Fibroblast of gingiva (primary cell): ENCODE measurements at regions not wholly inside any gene's neighbourhood (a gene's known extent, or its start where the extent isn't known, plus 50 kb on each side); places are given as distances from the start of the nearest gene placed in this dataset.

ENCODE experiments used
- DNase-seq: peaks from one replicate; pipeline ENCODE4 v3.0.0-alpha.2; 2011; ENCODE audit warnings: low read depth

DNA sequence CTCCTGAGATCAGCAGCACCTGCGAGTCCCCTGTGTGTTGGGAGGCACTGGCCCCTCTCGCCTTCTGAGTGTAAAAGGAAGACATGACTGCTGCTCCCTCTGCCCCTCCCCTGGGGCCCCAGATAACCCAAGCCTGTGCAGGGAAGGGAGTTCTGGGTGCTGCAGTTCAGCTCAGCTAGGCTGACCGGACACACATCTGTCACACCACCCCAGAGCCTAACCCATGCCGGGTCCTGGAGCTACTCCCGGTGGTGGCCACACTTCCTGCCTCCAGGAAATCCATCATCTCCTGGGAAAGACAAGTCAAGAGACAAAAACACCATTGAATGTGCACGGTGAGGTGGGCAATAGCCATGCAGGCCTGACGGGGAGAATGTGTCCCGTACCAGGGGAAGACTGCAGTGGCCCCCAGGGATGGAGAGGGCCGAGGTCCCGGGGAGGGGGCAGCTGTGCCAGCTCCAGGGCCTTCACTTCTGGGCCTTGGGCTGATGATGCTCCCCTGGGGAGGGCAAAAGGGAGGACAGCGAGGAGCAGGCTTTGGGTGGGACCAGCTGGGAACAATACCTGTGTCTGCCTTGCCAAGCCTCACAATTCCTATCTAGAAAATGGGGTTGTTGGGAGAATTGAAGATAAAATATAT, 210.6 kb downstream of the TFCP2L1 start:
- no peak for DNase-seq

DNA sequence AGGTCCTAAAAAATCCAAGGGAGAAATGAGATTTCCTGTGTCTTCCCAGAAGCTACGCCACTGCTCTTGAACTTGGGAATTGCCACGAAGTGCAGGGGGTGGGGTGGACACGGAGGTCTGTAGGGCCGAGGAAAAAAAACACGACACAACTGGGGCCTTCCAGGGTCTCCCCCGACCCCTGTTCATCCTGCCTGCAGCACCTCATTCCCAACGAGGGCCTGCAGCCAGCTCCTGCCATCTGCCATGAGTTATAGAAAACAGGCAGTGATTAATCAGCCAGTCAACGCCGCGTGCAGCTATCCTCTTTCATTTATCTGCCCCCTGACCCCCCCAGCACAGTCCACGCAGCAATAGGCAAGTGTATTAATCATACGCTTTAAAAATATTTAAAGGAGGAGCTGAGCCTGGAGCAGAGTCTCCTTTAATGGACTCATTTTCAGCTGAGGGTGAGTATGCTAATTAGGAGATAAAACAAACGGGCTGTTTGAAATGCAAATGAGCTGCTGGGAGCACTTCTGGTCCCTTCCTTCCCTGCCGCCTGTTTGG, 209.9 kb downstream of the TFCP2L1 start:
- peak; percentile 81 for DNase-seq

DNA sequence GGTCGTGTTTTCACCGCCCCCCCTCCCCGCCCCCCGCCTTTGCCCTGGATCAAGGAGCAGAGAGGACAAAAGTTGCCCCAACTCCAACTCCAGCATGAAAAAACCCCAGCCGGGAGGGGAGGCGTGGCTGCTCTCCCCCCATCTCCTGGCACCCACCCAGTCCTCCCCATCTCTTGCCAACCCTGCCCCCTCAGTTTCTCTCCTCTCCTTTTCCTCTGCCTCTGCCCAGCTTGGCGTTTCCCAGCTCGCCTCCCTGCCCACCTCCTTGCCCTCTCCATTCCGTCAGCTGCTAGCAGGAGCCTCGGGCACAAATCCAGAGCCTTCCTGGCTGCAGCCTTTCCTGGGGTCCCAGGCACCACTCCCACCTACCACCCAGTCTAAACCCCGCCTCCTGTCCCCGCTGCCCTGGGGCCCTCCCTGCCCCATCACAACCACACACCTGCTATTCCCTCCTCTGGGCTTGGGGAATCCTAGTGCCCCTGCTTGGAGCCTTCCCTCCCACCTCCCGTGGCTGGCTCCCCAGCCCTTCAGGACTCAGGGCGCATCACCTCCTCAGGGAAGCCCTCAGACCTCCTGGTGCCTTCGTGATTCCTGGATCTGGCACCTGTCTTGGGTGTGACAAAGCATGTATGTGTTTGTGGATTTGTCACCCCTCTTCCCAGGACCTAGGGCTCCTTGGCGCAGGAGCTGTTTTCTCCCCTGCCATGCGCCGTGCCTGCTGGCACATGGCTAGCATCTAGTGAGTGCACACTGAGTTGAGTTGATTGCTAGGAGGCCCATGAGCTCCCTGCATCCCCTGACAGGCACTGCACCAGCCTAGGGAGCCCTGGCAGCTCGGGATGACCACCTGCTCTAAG, 209.1 kb downstream of the TFCP2L1 start:
- no peak for DNase-seq

DNA sequence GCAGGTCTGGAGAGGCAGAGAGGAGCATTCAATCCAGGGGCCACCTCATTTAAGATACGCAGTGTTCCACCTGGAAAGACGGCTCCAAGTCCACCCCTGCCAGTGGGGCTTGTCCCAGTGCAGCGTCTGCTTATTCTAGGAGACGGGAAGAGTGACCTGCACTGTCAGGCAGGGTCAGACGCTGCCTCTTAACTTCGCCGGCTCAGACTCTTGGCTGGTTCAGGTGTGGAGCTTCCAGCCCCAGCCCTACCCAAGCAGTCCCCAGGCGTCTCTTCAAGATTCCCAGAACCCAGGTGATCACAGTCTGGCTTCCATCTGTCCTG, 208.5 kb downstream of the TFCP2L1 start:
- DNase-seq, result no peak

DNA sequence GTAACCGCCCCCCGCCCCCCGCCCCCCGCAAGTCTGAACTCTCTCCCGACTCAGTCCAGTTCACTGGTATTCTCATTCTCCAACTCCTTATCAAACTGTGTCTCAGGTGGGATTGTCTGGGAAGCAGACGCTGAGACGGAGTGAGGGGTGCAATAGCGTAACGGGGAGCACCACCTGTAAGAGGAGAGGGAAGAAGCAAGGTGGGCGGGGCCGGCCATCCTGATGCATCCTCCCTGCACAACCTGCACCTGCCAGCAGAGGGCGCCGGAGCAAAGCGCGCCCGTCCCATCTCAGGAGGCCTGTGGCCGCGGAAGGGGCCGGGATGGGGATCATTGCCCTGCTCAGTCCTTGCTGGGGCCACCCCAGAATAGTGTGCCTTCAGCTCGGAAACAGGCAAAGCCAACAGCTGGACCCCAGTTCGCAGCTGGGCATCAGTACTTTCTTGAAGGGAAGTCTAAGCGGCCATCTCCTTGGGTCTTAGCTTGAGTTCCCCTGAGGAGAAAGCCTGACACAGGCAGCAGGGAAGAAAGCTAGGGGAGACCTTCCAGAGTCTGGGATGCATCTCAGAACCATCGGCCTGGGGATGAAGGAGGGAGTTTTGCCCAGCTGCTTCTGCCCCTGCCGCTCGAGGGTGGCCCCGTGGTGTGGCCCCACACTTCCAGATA, 208.0 kb downstream of the TFCP2L1 start:
- no peak for DNase-seq

DNA sequence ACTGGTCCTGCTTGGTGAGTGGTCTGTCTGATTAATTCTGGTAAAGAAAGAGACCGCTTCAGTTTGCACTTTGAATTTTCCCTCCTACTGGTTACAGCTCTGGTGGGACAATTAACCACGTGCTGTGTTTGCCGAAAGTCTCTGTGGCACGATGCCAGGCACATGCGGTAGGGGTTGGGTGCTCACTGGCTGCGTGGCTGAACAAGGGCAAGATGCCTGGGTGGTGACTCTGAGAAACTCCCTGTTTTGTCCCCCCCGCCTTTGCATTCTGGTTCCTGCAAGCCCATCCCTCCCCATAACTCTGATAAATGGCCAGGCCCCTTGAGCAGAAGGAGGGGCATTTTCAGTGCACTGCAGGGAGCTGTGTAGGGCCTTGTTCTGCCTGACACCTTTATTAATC, 206.1 kb downstream of the TFCP2L1 start:
- no peak for DNase-seq

DNA sequence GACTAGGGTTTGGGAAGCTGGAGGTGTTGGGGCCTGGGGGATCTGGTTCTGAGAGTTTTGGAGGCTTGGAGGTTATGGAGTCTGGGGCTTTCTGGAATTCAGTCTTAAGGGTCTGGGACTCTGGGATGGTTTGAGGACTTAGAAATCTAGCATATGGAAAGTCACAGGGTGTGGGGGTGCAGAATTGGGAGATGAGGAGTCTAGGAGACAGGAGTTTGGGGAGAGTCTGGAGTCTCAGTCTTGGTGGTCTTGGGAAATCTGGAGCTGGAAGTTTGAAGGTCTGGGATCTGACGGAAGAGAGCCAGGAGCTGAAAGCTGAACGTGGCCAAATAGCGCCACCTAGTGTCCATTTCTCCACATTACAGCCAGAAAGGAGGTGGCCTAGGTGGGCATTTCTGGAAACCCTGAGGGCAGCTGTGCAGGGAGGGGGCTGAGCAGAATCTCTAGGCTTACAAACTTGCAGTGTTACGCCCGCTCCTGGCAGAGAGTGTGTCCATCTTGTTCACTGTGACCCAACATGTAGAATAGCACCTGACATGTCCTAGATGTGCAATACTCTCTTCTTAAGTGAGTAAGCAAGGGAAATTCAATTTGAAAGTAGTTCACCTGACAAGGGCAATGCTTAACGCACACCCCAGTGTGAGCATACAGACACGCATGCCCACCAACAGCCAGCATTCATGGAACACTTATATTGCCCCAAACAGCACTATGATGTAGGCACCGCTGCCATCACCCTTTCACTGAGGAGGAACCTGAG, 204.8 kb downstream of the TFCP2L1 start:
- peak; percentile 10 for DNase-seq

DNA sequence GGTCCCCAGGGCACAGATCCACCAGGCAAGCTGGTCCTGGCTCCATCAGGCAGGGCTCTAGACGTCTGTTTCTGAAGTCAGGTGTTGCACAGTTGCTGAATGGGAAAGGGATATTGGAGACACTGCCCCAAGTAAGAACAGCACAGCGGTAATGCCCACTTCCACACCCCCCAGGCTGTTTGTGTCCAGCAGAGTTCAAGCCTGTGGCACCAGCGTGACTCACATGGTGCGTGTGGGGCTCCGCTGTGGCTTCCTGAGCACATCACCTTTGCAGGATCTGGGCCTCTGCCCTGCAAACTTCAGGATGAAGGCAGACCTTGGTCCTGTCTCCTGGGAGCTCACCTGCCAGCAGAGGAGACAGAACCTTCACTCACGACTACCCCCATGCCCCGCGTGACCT, 203.3 kb downstream of the TFCP2L1 start:
- DNase-seq, result no peak

DNA sequence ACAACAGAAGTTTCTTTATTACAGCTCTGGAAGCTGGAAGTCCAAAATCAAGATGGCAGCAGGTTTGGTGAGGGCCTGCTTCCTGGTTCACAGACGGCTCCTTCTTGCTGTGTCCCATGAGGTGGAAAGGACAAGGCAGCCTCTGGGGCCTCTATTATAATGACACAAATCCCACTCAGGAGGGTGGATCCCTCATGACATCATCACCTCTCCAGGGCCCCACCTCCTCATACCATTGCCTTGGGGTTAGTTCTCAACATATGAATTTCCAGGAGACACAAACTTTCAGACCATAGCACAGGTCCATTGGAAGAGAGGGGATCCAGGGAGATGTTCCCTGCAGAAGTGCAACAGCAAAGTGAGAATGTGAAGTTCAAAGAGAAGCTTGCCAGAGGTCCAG, 202.8 kb downstream of the TFCP2L1 start:
- DNase-seq, result no peak

DNA sequence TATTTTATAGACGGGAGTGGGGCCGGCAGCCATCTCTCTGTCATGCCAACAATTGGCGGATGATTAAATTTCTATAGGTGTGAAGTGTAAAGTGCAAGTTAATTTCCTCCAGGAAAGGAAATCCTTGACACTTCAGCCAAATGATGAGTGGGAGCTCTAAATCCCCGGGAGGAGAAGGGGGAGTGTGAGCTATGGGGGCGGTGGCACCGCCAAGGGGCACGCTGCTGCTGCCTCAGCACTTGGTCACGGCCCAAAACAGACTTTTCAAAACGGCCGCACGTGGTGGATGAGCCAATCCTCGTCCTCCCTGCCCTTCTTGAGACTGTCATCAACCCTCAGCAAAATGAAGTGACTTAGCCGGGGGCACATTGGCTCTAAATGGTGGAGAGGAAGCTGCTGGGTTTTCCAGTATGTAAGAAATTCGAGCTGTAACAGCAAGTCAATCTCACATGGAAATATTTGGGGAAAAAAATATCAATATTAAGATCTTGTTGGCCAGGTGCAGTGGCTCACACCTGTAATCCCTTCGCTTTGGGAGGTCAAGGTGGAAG, 200.8 kb downstream of the TFCP2L1 start:
- no peak for DNase-seq

DNA sequence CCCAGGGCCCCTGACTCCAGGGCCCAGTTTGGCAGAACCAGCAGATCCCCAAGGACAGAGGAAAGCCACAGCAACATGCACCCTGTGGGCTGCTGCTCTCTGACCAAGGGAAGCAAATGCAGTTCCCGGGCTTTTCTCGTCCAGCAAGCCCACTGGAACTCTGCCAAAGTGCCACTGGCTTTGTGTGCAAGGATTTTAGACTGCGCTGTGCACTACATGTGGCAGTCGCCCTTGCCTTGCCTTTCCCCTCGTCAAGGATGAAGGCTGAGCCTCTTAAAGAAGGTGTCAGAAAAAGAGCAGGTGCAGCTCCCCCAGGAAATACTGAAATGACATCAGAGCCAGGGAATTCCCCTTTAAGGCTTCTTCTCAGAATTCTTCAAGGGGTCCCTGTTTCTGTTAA, 199.2 kb downstream of the TFCP2L1 start:
- DNase-seq, result no peak

DNA sequence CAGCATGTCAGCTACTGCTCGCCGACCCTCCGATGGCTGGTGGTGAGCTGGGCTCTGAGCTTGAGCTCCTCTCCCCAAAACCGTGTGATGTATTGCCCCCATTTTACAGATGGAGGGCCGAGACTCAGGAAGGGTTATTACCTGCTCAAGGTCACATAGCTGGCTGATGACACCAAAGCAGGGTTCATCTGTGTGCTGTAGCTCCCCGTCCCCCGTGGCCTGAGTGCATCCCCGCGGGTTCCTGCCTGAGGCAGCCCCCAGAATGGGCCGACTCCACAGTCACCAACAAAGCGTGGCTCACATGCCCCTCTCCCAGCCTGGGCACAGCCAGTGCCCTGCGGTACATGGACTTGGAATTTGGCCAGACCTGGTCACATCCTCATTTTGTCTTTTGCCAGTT, 198.6 kb downstream of the TFCP2L1 start:
- DNase-seq, result no peak

DNA sequence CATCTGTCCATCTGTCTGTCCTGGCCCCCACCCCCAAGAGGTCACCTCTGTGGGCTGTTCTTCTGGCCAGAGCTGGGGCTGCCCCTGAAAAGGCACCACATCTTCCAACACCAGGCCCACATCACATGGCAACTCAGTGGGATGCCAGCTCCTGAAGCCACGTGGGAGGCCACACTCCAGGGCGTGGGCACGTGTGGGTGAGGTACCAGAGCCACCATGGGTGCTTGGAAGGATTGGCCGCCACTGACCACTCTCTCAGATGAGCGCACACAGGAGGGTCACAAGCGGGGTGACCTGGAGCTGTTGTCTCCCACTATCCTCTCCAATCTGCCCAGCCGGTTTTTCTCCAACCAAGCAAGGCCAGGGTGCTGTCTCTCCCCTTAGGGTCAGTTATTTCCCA, 197.9 kb downstream of the TFCP2L1 start:
- no peak for DNase-seq

DNA sequence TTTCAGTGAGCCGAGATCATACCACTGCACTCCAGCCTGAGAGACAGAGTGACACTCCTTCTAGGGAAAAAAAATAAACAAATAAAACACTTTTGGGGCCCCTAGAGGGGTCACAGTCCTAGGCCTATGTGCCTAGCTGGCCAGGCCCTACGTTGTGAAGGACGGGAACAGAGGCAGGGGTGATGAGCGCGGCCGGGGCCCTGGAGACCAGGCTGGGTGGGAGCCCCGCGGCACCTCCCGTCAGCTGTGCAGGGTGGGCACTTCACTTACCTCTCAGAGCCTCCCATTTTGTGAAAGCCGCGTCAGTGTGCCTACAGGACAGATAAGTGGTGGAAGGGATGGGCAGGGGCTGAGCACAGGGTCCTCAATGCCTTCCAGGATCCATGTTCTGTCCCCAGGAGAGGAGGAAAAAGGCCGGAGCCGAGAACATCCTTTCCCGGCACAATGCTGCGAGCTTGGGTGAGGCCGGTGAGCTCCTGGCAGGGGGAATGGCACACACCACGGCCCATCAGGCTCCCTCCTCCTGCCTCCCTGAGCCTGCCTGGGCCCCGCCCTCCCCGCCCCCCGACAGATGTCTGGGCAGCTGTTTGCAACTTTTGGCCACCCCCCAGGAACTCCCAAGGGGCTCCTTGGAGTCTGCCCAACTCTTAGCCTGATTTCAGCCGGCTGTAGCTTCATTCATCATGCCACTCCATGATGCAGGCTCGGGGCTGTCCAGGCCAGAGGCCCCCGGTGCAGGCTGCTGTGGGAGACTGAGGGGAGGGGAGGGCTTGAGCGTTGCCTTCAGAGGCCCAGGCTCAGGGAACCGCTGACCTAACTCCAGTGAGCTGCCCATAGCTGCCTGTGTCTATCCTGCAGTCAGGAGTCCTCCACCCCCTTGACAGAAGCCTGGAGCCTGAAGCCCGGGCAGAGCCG, 196.5 kb downstream of the TFCP2L1 start:
- peak; percentile 43 for DNase-seq

DNA sequence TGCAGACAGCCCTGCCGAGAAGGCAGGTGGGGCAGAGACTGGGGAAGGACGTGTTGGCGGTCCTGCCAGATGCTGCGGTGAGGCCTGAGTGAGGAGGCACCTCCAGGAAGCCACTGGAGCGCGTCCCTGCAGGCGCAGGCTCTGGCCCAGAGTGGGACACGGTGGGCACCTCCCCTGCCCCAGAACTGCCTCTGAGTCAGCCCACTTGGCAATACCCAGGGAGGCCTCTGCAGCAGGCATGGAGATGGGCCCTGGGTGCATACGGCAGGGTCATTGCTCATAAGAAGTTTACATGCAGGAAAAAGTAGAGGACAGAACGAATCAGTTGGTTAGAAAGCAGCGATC, 195.9 kb downstream of the TFCP2L1 start:
- no peak for DNase-seq

DNA sequence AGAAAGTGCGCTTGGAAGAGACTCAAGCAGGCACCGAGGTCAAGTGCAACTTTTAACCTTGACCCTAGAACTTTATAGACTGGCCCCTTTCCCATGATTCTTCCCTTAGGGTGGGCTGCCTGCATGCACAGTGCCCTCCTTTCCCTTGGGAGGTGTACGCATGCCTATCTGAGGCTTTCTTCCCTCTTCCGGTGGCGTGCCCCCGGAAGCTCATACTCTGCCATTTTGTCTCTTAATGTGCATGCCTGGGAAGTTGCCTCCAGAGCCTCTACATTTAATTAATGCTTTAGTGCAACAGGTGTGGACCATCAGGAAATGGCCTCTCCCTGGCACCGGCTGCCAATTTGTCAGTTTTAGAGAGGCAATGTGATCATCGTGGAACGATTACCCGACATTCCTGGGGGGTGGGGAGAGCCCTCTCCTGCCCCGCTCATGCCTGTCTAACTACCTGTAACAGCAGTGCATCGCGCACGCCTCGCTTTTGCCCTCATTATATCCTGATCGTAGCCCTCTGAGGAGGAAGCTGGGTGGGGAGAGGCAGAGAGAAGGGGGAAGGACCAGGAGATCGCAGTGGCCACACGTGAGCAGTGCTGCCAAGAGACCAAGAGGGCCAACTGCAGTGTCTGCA, 194.8 kb downstream of the TFCP2L1 start:
- no peak for DNase-seq

DNA sequence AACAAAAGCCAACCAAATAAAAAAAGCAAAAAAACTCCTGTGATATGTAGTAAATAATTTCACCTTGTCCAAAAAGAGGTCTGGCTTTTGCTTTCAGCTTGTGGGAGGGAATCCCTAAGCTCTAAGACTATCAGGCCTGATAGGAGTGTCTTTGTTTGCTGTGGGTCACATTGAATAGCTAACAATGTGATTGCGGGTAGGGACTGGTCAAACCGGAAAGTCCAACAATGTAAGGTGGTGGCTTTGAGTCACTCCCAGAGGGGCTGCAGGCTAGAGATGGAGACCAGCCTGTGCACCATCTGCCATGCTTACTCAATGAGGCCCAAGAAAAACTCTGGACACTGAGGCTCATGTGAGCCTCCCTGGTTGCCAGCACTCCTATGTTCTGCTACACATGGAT, 192.9 kb downstream of the TFCP2L1 start:
- DNase-seq, result no peak

DNA sequence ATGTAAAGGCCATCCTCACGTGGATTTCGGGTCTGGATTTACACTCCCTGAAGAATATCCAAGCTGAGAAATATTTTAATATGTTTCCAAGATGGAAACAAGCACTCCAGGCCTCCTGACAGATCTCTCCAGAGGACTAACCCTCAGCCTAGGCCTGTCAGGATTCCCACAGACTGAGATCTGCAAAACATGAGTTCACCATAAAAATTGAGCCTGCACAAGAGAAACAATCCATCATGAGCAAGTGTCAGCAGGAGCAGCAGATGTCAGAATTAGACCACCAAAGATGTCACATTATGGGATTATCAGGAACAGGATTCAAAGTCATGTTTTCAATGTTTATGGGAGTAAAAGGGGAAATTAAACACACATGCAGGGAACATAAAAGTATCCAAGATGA, 191.3 kb downstream of the TFCP2L1 start:
- no peak for DNase-seq

DNA sequence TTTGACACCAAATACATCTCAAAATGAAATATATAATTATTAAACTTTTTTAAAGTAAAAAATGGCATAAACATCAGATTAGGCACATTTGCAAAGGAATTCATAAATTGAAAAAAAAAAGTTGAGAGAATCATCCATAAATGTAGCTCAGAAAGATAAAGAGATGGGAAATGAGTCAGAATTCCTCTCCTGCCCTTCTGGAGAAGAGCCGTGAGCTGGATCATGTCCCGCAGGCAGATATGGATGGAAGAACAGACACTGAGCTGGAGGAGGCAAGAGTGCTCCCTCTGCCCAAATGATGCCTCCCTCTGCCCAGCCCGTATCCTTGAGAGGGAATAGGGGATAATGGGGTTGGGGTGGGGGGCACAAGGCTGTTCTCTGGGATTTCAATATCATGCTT, 190.9 kb downstream of the TFCP2L1 start:
- DNase-seq, result no peak

DNA sequence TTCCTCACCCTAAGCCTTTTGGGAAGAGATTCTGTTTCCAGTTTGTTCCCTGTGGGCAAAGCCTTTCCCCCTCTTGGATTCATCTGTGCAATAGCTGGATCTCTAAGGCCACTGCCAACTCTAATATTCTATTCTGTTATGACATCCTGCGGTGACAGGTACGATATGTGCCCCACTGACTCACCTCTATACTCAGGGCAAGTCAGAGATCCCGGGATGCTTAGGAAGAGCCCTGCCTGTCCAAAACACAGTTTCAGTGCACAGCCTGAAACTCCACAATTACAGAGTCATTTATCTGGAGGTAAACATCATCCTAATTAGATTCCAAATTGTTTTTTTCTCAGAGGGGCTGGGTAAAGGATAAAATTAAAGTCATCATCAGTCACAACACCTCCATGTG, 190.2 kb downstream of the TFCP2L1 start:
- no peak for DNase-seq
